HCT116 (cell line): ENCODE measurements at regions not wholly inside any gene's neighbourhood (a gene's known extent, or its start where the extent isn't known, plus 50 kb on each side); places are given as distances from the start of the nearest gene placed in this dataset.

Experiments used
- EZH2 ChIP-seq: fragments of 200-600 bp; sonication (generic); IDR thresholded peaks from 2 replicates; pipeline ENCODE4 v1.6.1; 2017; ENCODE audit warnings: antibody characterized with exemption, mixed run types
- JUND ChIP-seq: IDR thresholded peaks from 2 replicates; pipeline ENCODE4 v1.6.1; 2012
- POLR2A ChIP-seq: IDR thresholded peaks from 2 replicates; pipeline ENCODE4 v1.7.0; 2011; ENCODE audit warnings: borderline replicate concordance; ENCODE audit not compliant: insufficient read depth, insufficient read length; ENCODE audit errors: extremely low read depth
- POLR2AphosphoS5 ChIP-seq: IDR thresholded peaks from 2 replicates; pipeline ENCODE4 v1.6.1; 2011; ENCODE audit warnings: mild to moderate bottlenecking, low read depth, low read length, moderate library complexity
- RAD21 ChIP-seq: IDR thresholded peaks from 2 replicates; pipeline ENCODE4 v1.6.1; 2012; ENCODE audit warnings: low read depth, mild to moderate bottlenecking
- ZFX ChIP-seq: fragments of 450-650 bp; IDR thresholded peaks from 2 replicates; pipeline ENCODE4 v1.6.1; 2017
- TF ChIP-seq, protein P1 (sequence below): IDR thresholded peaks from 2 replicates; pipeline ENCODE4 v1.6.1; 2012
- TF ChIP-seq, protein P2 (sequence below), 3 experiments: fragments of 200-600 bp in 1 of 3; sonication (generic) in 1 of 3; IDR thresholded peaks in 2 of 3; conservative IDR thresholded peaks in 1 of 3; 2 replicates each; pipeline ENCODE4 v1.5.1; 2012 to 2017; ENCODE audit warnings: low read depth in 2 of 3, low read length in 2 of 3, antibody characterized with exemption in 1 of 3, borderline replicate concordance in 1 of 3, control low read depth in 1 of 3, mild to moderate bottlenecking in 1 of 3, mixed read lengths in 1 of 3, mixed run types in 1 of 3, moderate library complexity in 1 of 3; ENCODE audit not compliant: insufficient read depth in 1 of 3

DNA sequence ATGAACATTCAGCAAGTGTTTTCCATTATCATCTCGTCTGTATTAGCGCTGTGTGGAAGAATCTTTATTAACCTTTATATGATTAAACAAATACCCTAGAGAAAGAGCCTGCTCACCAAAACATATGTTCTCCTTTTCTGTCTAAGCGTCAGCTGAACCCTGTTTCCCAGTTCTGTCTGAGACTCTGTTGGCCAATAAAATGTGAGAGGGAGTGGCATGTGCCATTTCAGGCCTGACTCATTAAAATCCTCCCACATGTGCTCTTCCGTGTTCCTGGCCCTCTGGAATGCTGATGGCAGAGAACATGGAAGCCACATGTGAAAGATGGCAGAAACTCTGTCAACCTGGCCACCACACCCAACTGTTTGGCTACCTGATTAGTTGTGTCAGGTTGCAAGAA is 181.9 kb upstream of the EDNRB start:
- TF ChIP-seq EZH2: no peak
- no peak for TF ChIP-seq RAD21
- TF ChIP-seq, protein P1, sequence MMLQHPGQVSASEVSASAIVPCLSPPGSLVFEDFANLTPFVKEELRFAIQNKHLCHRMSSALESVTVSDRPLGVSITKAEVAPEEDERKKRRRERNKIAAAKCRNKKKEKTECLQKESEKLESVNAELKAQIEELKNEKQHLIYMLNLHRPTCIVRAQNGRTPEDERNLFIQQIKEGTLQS: no peak
- no peak for TF ChIP-seq POLR2AphosphoS5
- TF ChIP-seq, protein P2, sequence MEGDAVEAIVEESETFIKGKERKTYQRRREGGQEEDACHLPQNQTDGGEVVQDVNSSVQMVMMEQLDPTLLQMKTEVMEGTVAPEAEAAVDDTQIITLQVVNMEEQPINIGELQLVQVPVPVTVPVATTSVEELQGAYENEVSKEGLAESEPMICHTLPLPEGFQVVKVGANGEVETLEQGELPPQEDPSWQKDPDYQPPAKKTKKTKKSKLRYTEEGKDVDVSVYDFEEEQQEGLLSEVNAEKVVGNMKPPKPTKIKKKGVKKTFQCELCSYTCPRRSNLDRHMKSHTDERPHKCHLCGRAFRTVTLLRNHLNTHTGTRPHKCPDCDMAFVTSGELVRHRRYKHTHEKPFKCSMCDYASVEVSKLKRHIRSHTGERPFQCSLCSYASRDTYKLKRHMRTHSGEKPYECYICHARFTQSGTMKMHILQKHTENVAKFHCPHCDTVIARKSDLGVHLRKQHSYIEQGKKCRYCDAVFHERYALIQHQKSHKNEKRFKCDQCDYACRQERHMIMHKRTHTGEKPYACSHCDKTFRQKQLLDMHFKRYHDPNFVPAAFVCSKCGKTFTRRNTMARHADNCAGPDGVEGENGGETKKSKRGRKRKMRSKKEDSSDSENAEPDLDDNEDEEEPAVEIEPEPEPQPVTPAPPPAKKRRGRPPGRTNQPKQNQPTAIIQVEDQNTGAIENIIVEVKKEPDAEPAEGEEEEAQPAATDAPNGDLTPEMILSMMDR (IDR thresholded peaks at IDR 0.05 in 2 of 3, conservative IDR thresholded peaks at IDR 0.05 in 1 of 3; ENCODE audit: borderline replicate concordance in 1 of 3, insufficient read depth in 1 of 3, low read depth in 2 of 3, low read length in 2 of 3): no peak
- TF ChIP-seq POLR2A: no peak
- no peak for TF ChIP-seq ZFX
- no peak for TF ChIP-seq JUND
